CD4-positive, alpha-beta T cell treated with Interleukin-17A for 1 hour (primary cell): ENCODE measurements at regions not wholly inside any gene's neighbourhood (a gene's known extent, or its start where the extent isn't known, plus 50 kb on each side); places are given as distances from the start of the nearest gene placed in this dataset.
"Not testable (repeated sequence)": the region's sequence is repeated elsewhere in the genome, so short reads cannot be mapped to it uniquely, and the experiment has no call there.

Source experiments
- DNase-seq: peaks from one replicate; pipeline ENCODE4 v3.0.0-alpha.2; 2020

GRCh38 chr1:185460723-185461122, 143.7 kb upstream of the IVNS1ABP start:
- DNase-seq: not testable (repeated sequence)

DNA sequence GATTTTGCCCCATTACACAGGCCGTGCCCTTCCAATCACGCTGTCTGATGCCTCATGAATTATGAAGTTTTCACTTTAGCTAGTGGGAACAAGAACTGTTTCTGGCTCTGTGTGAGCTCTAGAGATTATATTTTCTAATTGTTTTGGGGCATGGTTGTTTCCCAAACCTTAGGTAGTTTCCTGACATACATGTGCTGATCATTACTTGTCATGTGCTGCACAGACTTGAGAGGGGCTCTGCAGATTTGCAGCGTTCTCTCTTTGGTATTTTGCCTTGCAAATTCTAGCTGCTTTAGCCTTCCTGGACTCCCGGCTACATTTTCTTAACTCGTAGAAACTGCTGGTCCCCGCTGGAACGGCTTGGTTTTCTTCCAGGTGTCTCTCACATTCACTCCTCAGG, 142.1 kb upstream of the IVNS1ABP start:
- no peak for DNase-seq

GRCh38 chr1:185458670-185459069, 141.6 kb upstream of the IVNS1ABP start:
- no peak for DNase-seq

- DNase-seq: no peak
Observed at GRCh38 chr1:185453496-185454192, 136.6 kb upstream of the IVNS1ABP start.

GRCh38 chr1:185450917-185451316, 133.9 kb upstream of the IVNS1ABP start:
- DNase-seq: no peak

DNA sequence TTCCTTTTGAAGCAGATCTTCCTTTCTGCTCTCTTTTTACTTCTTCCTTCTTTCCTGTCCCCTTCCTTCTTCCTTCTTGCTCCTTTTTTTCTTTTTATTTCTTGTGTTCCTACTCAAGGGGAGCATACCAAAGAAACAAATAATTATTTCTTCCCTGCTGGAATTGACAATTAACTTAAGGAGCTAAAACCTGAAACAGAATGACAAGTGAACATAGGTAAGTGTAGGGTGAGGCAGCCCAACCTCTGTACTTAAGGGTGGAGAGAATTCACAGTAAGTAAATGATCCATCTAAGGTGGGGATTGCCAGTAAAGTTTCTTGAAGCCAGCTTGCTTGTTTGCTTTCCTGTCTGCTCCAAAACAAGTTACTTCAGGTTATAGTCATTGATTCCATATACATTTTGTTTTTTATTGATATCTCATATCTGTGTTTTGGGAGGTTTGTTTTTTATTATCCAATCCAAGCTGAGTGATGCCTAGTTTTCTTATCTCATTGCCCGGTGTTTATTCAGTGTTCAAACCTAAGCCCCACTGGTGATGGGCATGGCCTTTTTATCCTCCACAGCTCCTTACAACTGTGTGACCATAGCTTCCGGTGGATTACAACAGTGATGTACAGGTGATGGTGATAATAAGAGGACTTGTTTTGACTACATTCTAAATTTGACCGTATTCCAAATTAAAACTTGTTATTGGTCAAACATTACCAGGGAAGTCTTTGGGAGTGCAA, 133.2 kb upstream of the IVNS1ABP start:
- DNase-seq: no peak

- DNase-seq: no peak
Observed at GRCh38 chr1:185449378-185450059, 132.5 kb upstream of the IVNS1ABP start.

- DNase-seq: no peak
Observed at GRCh38 chr1:185448591-185449186, 131.6 kb upstream of the IVNS1ABP start.

- no peak for DNase-seq
Observed at GRCh38 chr1:185446131-185446530, 129.1 kb upstream of the IVNS1ABP start.

DNA sequence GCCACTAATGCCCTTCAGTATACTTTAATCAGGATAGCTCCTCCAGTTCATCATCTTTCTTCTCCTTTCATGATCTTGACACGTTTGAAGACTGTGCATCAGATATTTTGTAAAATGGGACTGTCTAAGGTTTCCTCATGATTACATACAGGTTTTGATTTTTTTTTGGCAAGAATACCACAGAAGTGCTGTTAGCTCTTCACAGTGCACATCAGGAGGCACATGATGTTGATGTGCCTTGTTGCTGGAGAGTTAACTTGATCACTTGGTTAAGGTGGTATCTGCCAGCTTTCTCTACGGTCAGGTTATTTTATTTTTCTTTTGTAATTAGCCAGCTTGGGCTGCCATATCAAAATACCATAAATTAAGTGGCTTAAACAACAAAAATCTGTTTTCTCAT, 128.6 kb upstream of the IVNS1ABP start:
- no peak for DNase-seq

DNA sequence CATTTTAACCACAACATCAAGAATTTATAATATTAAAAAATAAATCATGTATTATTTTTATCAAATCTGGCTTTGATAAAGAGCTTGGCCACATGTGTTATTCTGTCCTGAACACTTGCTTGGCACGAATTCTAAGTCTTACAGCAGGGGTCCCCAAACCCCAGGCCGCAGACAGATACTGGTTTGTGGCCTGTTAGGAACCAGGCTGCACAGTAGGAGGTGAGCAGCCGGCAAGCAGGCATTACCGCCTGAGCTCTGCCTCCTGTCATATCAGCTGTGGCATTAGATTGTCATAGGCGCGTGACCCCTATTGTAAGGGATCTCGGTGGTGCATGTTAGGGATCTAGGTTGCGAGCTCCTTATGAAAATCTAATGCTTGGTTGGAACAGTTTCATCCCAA, 127.6 kb upstream of the IVNS1ABP start:
- DNase-seq: no peak

DNA sequence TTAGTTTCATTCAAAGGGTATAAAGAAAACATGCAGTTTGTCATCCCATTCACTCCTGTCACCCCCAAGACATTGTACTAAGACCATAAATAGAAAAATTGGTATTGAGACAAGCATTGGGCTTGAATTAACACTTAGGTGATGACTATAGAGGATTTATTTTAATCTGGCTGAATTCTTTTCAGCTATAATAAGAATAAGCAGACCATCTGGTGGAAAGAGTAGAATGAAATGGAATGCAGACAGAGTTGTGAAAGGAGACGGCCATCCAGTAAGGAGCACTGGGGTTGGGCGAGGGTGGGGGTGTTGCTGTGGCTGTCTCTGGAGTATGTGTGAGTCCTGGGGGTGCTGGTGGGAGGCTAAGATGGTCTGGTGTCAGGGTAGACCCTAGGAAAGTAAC, 125.0 kb upstream of the IVNS1ABP start:
- DNase-seq: no peak

GRCh38 chr1:185441605-185442004, 124.6 kb upstream of the IVNS1ABP start:
- no peak for DNase-seq

DNA sequence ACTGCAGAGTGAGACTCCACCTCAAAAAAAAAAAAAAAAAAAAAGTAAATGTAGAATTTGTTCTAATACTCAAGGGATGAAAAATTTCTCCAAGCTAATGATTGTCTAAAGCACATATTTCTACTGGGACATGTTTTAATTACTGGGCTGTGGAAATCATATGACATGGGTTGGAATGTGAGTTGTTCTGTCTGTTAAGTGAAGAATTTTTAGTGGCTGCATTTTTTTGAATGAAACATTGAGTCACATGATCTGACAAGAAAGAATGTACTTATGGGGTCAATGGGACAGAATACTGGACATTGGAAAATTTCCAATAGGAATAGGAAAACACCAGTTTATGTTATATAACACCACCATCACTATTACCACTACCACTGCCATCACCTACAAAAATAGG, 123.8 kb upstream of the IVNS1ABP start:
- DNase-seq: no peak

- peak; percentile 71 for DNase-seq
Observed at GRCh38 chr1:185439727-185440415, 122.8 kb upstream of the IVNS1ABP start.

DNA sequence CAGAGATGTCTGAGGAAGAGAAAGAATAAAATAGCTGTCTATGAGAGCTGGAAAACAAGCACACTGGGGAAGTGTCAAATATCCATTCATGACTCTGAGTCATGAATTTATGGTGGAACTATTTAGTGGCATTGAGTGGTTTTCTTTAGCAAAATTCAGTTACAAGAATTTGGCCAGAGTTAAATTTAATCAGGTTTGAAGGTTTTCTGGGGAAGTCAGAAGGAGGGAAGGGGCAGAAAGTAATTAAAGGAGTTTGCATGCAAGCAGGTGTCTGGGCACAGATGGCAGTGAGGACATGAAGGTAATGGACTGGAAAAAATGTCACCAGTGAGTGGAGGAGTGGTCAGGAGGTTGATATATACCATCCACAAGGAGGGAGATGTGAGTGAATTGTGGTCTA, 121.9 kb upstream of the IVNS1ABP start:
- no peak for DNase-seq

DNA sequence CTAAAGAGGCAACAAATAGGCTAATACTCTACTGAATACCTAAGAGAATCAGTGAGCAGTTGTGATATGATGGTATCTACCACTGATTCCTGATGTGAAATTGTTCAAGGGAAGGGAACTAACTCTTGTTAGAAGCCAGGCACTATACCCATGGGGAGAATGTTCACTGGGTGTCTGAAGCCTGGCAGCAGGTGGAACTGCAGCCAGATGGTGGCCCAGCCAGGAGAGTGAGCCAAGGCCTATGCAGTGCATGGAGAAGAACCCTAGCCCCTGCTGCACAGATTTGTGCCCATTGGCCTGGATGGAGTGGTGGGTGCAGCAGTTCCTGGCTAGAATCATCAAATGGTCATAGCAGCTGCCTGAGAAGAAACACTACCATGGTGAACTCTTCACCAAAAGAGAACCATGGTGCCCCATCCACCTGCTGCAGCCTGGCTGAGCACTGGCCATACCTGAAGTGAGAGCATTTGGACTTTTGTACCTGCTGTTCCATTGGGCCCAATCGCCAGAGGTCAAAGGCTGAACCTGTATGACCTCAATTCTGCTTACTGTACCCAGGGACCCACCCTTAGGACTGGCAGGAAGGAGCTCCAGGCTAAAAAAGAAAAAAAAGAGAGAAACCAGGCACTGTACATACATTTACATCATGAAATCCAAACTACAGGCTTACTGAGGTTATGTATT, 118.8 kb upstream of the IVNS1ABP start:
- no peak for DNase-seq

GRCh38 chr1:185434721-185435120, 117.7 kb upstream of the IVNS1ABP start:
- no peak for DNase-seq

DNA sequence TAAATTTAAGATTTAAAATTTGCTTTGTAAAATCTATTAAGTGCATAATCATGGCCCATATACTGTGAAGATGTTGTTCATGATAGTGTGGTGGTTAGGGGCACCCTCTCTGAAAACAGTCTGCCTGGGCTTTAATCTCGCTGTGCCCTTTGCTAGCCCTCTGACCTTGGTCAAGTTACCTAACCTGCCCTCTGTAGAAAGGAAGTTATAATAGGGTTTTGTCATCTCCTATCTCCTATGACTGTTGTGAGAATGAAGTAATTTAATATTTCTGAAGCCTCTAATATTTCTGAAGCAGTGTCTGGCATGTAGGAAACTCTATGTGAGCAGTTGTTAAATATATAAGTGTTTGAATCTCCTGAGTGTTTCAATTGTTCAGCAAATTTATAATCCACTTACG, 116.6 kb upstream of the IVNS1ABP start:
- DNase-seq: no peak

DNA sequence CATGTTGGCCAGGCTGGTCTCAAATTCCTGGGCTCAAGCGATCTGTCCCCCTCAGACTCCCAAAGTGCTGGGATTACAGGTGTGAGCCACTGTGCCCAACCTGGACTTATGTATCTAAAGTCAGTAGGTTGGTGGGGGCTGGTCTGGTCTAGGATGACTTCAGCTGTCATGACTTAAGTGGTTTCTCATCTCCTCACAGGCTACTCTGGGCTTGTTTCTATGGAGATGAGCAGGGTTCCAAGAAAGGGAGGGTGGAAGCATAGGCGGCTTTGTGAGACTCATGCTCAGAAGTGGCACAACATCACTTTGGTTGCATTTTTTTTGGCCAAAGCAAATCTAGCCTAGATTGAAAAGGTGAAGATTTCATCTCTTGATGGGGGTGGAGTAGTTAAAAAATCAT, 115.9 kb upstream of the IVNS1ABP start:
- DNase-seq: no peak

DNA sequence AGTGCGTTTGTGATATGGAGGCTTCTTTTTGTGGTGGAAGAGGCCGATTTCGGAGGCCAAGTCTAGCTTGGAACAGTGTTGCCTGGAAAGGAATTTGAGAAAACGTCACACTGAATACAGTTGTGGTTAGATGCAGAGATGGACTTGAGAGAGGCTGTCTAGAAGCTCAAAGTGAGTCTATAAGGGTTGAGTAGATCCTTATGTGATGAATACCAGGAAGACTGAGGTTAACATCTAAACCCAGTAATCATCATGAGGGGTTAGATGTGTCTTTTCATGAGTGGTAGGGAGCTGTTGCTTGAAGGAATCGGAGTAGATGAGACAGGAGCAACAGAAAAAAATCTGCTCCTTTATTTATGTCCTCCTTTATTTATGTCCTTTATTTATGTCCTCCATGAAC, 114.6 kb upstream of the IVNS1ABP start:
- no peak for DNase-seq

GRCh38 chr1:185429668-185430067, 112.6 kb upstream of the IVNS1ABP start:
- DNase-seq: not testable (repeated sequence)
